Chondrocyte (in vitro differentiated cells): ENCODE measurements at regions not wholly inside any gene's neighbourhood (a gene's known extent, or its start where the extent isn't known, plus 50 kb on each side); places are given as distances from the start of the nearest gene placed in this dataset.
"Not testable (repeated sequence)": the region's sequence is repeated elsewhere in the genome, so short reads cannot be mapped to it uniquely, and the experiment has no call there.

ENCODE experiments used
- DNase-seq: peaks from one replicate; pipeline ENCODE4 v3.0.0; 2021; ENCODE audit warnings: mixed read lengths, low spot score
- H3K27ac Mint-ChIP-seq: one replicate; pipeline ENCODE4 v1.8.0; 2021; ENCODE audit warnings: mild to moderate bottlenecking, moderate library complexity, mixed read lengths; ENCODE audit not compliant: unreplicated experiment
- H3K27me3 Mint-ChIP-seq: 2 replicates; pipeline ENCODE4 v1.8.0; 2021; ENCODE audit warnings: low read depth, mixed read lengths
- H3K36me3 Mint-ChIP-seq: 2 replicates; pipeline ENCODE4 v1.8.0; 2021; ENCODE audit warnings: low read depth, mixed read lengths
- H3K4me1 Mint-ChIP-seq: 2 replicates; pipeline ENCODE4 v1.8.0; 2021; ENCODE audit warnings: low read depth, mild to moderate bottlenecking, mixed read lengths
- H3K4me3 Mint-ChIP-seq: one replicate; pipeline ENCODE4 v1.8.0; 2021; ENCODE audit warnings: mild to moderate bottlenecking, moderate library complexity, mixed read lengths; ENCODE audit not compliant: unreplicated experiment
- H3K9me3 Mint-ChIP-seq: 2 replicates; pipeline ENCODE4 v1.8.0; 2021; ENCODE audit warnings: low read depth, mixed read lengths
- CTCF ChIP-seq: fragments of 200-600 bp; sonication (generic); IDR thresholded peaks from 2 replicates; pipeline ENCODE4 v1.5.0; 2021; ENCODE audit warnings: antibody characterized with exemption, mild to moderate bottlenecking, moderate library complexity

- H3K36me3 Mint-ChIP-seq, result peaks cover 2% of the 10 kb centered on the region
- H3K9me3 Mint-ChIP-seq, result peaks cover 5% of the 10 kb centered on the region
- no peak overlapping the region for H3K27ac Mint-ChIP-seq
- no peak overlapping the region for H3K4me3 Mint-ChIP-seq
- no peak for DNase-seq
- no peaks in the 10 kb centered on the region for H3K27me3 Mint-ChIP-seq
- TF ChIP-seq CTCF, result no peak
- H3K4me1 Mint-ChIP-seq, result peaks cover 7% of the 10 kb centered on the region
Observed at GRCh38 chr21:19535356-19535755, 1131.8 kb upstream of the TMPRSS15 start.

GRCh38 chr21:19537116-19537515 is 1133.5 kb upstream of the TMPRSS15 start:
- peaks cover 24% of the 10 kb centered on the region for H3K4me1 Mint-ChIP-seq
- no peak overlapping the region for H3K4me3 Mint-ChIP-seq
- no peaks in the 10 kb centered on the region for H3K27me3 Mint-ChIP-seq
- TF ChIP-seq CTCF, result no peak
- DNase-seq, result no peak
- peaks cover 3% of the 10 kb centered on the region for H3K9me3 Mint-ChIP-seq
- H3K36me3 Mint-ChIP-seq, result no peaks in the 10 kb centered on the region
- no peak overlapping the region for H3K27ac Mint-ChIP-seq

DNA sequence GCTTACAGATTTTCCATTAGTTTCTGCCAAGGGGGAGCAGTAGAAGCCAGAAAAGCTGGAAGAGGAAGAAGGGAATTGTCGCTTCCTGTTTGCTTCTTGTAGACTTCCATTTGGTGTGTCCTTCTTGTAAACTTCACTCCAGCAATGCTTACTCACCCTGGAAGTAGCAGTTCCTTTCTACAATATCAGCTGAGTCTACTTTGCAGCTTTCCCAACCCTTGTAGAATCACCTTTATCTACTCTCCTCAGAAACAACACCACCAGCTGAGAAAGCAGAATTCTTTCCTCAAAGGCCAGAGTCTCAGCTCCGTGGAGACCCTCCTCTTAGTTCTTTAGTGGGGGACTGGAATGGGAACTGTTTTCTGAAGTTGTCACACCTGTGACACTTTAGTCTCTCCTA is 1136.7 kb upstream of the TMPRSS15 start:
- Mint-ChIP-seq H3K27me3 (no peaks in the 10 kb centered on the region), H3K4me3 (no peak overlapping the region), H3K9me3 (peaks cover 20% of the 10 kb centered on the region), H3K4me1 (peaks cover 44% of the 10 kb centered on the region), H3K27ac (peak overlapping the region; percentile 55), H3K36me3 (peaks cover 1% of the 10 kb centered on the region)
- no peak for TF ChIP-seq CTCF
- DNase-seq, result no peak

- peaks cover 44% of the 10 kb centered on the region for H3K4me1 Mint-ChIP-seq
- H3K36me3 Mint-ChIP-seq, result peaks cover 5% of the 10 kb centered on the region
- DNase-seq, result no peak
- TF ChIP-seq CTCF, result no peak
- peak overlapping the region; percentile 52 for H3K27ac Mint-ChIP-seq
- no peaks in the 10 kb centered on the region for H3K27me3 Mint-ChIP-seq
- peaks cover 23% of the 10 kb centered on the region for H3K9me3 Mint-ChIP-seq
- H3K4me3 Mint-ChIP-seq, result no peak overlapping the region
Observed at GRCh38 chr21:19541602-19542001, 1138.0 kb upstream of the TMPRSS15 start.

DNA sequence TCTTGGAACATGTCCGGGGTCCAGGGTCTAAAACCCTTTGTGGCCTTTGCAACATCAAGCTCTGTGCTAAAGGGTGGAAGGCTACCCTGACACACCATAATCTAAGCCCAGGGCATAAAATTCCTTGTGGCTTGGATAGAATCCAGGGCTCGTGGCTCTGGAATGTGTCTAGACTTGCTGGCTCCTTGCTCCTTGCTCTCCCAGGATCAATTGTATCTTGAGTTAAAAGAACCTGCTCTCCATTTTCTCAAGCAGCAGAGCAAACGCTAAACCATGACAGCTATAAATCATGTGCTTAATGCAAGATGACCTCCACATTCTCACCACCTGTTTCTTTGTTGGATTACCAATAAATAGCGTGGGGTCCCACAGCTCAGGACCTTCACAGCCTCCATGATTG is 1140.9 kb upstream of the TMPRSS15 start:
- DNase-seq, H3K4me3 Mint-ChIP-seq, H3K27me3 Mint-ChIP-seq, H3K36me3 Mint-ChIP-seq: not testable (repeated sequence)
- H3K27ac Mint-ChIP-seq, result peak overlapping the region; percentile 67
- peaks cover 33% of the 10 kb centered on the region for H3K9me3 Mint-ChIP-seq
- peaks cover 44% of the 10 kb centered on the region for H3K4me1 Mint-ChIP-seq

- Mint-ChIP-seq H3K36me3 (peaks cover 11% of the 10 kb centered on the region), H3K4me3 (no peak overlapping the region)
- DNase-seq, result no peak
Observed at GRCh38 chr21:19547951-19548840, 1144.6 kb upstream of the TMPRSS15 start.

More at GRCh38 chr21:19547951-19548840, 1144.6 kb upstream of the TMPRSS15 start:
- Mint-ChIP-seq H3K9me3 (peaks cover 35% of the 10 kb centered on the region), H3K27me3 (no peaks in the 10 kb centered on the region), H3K4me1 (peaks cover 9% of the 10 kb centered on the region), H3K27ac (no peak overlapping the region)
- no peak for TF ChIP-seq CTCF
